ENCODE measurements at regions not wholly inside any gene's neighbourhood (a gene's known extent, or its start where the extent isn't known, plus 50 kb on each side); places are given as distances from the start of the nearest gene placed in this dataset.
A peak's percentile ranks its signal among the peaks of the same experiment; 100 is the strongest.

DNA sequence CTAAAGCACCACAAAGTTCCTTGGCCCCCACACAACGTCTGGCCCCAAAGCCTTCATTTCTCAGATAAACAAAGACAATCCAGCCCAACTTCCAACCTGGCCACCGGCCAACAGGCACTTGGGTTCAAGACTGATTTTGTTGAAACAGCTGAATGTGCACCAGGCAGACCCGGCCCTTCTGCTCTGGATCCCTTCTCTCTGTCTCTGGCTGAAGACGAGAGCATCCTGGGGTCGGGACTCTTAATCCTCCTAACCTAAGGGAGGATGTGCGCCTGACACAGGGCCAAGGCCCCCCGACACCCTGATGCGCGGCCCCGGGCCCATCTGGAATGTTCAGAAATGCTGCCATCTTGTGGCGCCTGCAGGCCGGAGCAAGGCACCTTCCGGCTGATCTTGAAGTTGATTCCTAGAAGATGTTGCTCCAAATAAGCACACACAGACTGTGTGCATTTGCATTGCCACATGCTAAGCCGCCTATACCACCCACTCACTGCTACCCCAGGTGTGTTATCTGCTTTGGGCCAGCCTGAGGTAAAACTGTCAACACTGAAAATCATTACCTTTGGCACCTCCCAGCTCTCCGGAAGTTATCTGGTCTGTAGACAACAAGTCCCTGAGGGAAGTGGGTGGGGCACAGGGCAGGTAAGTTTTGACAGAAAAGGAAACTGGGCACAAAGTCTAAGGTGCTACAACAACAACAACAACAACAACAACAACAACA, 98.4 kb upstream of the HABP2 start:
- peak; percentile 41 for DNase-seq (ENCODE audit: low read depth, low spot score)
- in situ Hi-C loops (cut with HindIII; ENCODE audit: low pct_unique_long_range_greater_than_20kb, low sequenced_read_pairs) = no loop called here

- no peak for DNase-seq (ENCODE audit: low read depth, low spot score)
- in situ Hi-C loops (cut with HindIII; ENCODE audit: low pct_unique_long_range_greater_than_20kb, low sequenced_read_pairs) = no loop called here
These were observed 96.9 kb upstream of the HABP2 start for GRCh38 chr10:113455947-113456346.

GRCh38 chr10:113456741-113457140, 96.1 kb upstream of the HABP2 start:
- no peak for DNase-seq (ENCODE audit: low read depth, low spot score)
- in situ Hi-C loops (cut with HindIII; ENCODE audit: low pct_unique_long_range_greater_than_20kb, low sequenced_read_pairs) = no loop called here

GRCh38 chr10:113457408-113457807, 95.4 kb upstream of the HABP2 start:
- DNase-seq (ENCODE audit: low read depth, low spot score) = no peak
- in situ Hi-C loops (cut with HindIII; ENCODE audit: low pct_unique_long_range_greater_than_20kb, low sequenced_read_pairs) = no loop called here

- in situ Hi-C loops (cut with HindIII; ENCODE audit: low pct_unique_long_range_greater_than_20kb, low sequenced_read_pairs) = no loop called here
- DNase-seq (ENCODE audit: low read depth, low spot score) = no peak
These were observed 94.4 kb upstream of the HABP2 start for GRCh38 chr10:113458451-113458850.

DNA sequence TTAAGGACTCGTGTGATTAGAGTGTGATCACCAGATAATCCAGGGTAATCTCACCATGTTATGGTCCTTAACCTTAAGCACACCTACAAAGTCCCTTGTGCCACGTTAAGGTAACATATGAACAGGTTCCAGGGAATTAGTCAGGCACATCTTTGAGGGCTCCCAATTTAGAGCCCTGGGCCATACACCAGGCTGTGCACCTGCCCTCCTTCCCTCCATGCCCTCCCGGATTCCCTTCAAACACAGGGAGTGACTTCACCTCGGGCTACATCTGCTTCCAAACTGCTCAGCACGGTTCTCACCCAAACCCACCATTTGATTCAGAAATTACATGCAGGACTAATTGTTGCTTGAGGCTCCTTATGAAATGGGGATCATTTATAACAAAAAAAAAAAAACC, 93.9 kb upstream of the HABP2 start:
- in situ Hi-C loops (cut with HindIII; ENCODE audit: low pct_unique_long_range_greater_than_20kb, low sequenced_read_pairs) = no loop called here
- no peak for DNase-seq (ENCODE audit: low read depth, low spot score)

GRCh38 chr10:113459626-113460280, 93.1 kb upstream of the HABP2 start:
- in situ Hi-C loops (cut with HindIII; ENCODE audit: low pct_unique_long_range_greater_than_20kb, low sequenced_read_pairs) = no loop called here
- DNase-seq (ENCODE audit: low read depth, low spot score) = no peak

- in situ Hi-C loops (cut with HindIII; ENCODE audit: low pct_unique_long_range_greater_than_20kb, low sequenced_read_pairs) = no loop called here
- no peak for DNase-seq (ENCODE audit: low read depth, low spot score)
These were observed 89.8 kb upstream of the HABP2 start for GRCh38 chr10:113463083-113463482.

DNA sequence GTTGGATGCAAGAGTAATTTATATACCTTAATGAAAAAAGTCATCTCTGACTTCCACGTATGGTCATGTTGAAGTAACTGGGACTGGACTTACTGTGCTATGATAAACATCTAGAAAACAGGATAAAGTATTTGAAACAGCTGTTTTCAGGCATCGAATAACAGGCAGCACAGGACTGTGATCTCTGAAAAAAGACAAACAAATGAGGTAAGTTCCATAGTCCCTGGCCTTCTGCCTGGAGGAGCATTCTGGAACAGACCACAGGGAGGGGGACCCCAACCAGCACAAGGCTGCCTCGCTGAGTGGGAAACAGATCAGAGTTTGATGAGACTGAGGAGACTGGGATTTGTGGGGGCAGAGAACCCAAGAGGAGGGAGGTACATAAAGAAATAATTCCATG, 89.1 kb upstream of the HABP2 start:
- no peak for DNase-seq (ENCODE audit: low read depth, low spot score)
- in situ Hi-C loops (cut with HindIII; ENCODE audit: low pct_unique_long_range_greater_than_20kb, low sequenced_read_pairs) = no loop called here

GRCh38 chr10:113469796-113470195, 83.1 kb upstream of the HABP2 start:
- in situ Hi-C loops (cut with HindIII; ENCODE audit: low pct_unique_long_range_greater_than_20kb, low sequenced_read_pairs) = no loop called here

GRCh38 chr10:113470372-113471240, 82.2 kb upstream of the HABP2 start:
- in situ Hi-C loops (cut with HindIII; ENCODE audit: low pct_unique_long_range_greater_than_20kb, low sequenced_read_pairs) = no loop called here

More at GRCh38 chr10:113469796-113470195, 83.1 kb upstream of the HABP2 start:
- no peak for DNase-seq (ENCODE audit: low read depth, low spot score)

GRCh38 chr10:113471241-113471996, 81.4 kb upstream of the HABP2 start:
- in situ Hi-C loops (cut with HindIII; ENCODE audit: low pct_unique_long_range_greater_than_20kb, low sequenced_read_pairs) = no loop called here
- DNase-seq (ENCODE audit: low read depth, low spot score) = no peak

More at GRCh38 chr10:113470372-113471240, 82.2 kb upstream of the HABP2 start:
- DNase-seq (ENCODE audit: low read depth, low spot score) = no peak

DNA sequence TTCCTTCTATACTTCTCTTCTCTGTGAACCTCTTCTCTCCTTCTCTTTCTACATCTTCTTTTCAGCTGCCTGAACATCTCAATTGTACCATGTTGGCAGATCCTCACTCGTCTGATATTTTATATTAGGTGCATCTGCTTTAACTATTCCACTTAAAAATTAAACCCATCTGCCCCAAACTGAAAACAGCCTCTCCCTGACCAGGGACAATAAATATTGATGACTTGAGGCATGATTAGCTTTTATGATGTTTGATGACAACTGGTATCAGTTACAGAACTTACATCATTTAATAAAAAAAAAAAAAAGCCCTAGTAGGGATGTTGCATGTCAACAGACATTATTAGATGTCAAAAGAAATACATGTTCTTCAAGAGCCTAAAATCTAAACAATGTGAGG, 79.8 kb upstream of the HABP2 start:
- in situ Hi-C loops (cut with HindIII; ENCODE audit: low pct_unique_long_range_greater_than_20kb, low sequenced_read_pairs) = no loop called here
- DNase-seq (ENCODE audit: low read depth, low spot score) = no peak

DNA sequence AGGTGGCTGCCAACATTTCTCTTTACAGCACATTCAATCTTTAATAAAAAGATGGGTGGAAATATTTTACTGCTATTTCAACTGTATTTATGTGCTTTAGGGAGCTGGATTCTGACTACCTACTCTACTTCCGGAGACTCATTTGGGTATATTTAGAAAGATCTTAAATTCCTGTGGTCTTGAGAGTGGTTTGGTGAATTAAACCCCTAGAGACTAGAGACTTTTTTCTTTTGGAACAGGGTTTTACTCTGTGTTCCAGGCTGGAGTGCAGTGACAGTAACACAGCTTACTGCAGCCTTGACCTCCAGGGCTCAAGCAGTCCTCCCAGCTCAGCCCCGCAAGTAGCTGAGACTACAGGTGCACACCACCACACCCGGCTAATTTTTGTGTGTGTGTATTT, 79.0 kb upstream of the HABP2 start:
- in situ Hi-C loops (cut with HindIII; ENCODE audit: low pct_unique_long_range_greater_than_20kb, low sequenced_read_pairs) = no loop called here
- DNase-seq (ENCODE audit: low read depth, low spot score) = no peak

DNA sequence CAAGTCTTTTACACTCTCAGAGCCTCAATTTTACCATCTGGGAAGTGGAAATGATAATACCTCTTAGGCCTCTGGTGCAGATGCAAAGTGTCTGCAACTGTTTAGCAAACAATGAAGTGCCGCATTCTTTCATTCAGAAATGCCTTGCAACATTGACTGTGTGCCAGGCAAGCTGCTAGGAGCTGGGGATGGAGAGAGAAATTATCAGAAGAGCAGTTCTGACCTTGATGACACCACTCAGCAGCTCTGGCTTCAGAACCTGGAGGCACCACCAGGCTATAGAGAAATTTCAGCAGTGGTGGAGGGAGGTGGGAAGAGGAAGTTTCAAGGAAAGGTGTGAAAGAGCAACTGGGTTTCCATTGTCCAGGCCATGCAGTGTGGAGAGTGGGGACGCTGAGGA, 78.1 kb upstream of the HABP2 start:
- in situ Hi-C loops (cut with HindIII; ENCODE audit: low pct_unique_long_range_greater_than_20kb, low sequenced_read_pairs) = no loop called here
- DNase-seq (ENCODE audit: low read depth, low spot score) = no peak

GRCh38 chr10:113475381-113475807, 77.5 kb upstream of the HABP2 start:
- in situ Hi-C loops (cut with HindIII; ENCODE audit: low pct_unique_long_range_greater_than_20kb, low sequenced_read_pairs) = no loop called here
- no peak for DNase-seq (ENCODE audit: low read depth, low spot score)

DNA sequence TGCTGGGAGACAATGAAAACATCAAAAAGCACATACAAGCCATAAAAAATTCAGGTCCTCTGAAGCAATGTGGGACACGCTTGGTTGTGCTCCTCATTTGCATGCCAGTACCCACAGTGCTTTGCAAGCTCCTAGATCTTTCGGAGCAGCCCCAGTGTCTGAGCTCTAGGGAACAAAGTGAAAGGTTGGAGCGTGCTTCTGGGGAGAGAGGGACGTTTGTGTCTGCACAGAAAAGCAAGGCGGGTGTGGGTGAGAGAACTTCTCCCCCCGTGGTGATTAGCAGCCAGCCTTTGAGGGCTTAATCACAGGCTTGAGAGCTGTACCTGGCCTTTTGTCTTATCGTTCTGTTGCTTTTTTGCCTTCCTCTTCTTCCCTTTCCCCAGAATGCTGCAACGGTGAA, 76.7 kb upstream of the HABP2 start:
- DNase-seq (ENCODE audit: low read depth, low spot score) = no peak
- in situ Hi-C loops (cut with HindIII; ENCODE audit: low pct_unique_long_range_greater_than_20kb, low sequenced_read_pairs) = no loop called here

DNA sequence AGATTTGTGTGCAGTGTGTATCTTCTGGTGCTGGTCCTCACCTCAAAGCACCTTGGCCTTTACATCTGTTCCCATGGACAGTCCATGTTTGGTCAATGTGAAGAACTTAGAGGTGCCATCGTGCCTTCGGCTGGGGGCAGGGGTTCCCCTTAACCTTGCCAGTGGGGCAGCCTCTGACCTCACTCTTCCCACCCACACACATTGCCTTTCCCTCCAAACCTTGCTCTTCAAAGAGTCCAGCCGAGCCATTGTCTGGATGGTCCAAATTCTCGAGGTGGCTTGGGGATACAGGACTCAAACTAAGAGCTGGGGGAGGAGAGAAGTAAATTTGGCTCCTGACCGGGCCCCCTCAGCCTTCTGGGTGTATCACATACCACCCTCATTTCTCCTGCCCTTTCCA, 76.2 kb upstream of the HABP2 start:
- in situ Hi-C loops (cut with HindIII; ENCODE audit: low pct_unique_long_range_greater_than_20kb, low sequenced_read_pairs) = no loop called here
- no peak for DNase-seq (ENCODE audit: low read depth, low spot score)
